Hematopoietic multipotent progenitor cell treated with erythropoietin and hydrocortisone succinate and interleukin-3 and kit ligand, for 4 days (in vitro differentiated cells): ENCODE measurements at regions not wholly inside any gene's neighbourhood (a gene's known extent, or its start where the extent isn't known, plus 50 kb on each side); places are given as distances from the start of the nearest gene placed in this dataset.

ENCODE experiments used
- DNase-seq: peaks from one replicate; pipeline ENCODE4 v3.0.0-alpha.2; 2015

DNA sequence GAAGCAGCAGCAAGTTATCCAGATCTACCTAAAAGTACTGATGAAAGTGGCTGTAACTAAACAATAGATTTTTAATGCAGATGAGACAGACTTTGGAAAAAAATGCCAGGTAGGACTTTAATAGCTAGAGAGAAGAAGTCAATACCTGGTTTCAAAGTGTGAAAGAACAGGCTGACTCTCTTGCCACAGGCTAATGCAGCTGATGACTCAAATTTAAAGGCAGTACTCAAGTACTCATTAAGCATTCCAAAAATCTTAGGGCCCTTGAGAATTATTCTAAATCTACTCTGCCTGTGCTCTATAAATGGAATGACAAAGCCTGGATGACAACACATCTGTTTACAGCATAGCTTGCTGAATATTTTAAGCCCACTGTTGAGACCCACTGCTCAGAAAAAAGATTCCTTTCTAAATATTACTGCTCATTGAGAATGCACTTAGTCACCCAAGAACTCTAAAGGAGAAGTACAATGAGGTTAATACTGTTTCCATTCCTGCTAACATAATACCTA lies 68.6 kb upstream of the SYT1 start:
- no peak for DNase-seq

DNA sequence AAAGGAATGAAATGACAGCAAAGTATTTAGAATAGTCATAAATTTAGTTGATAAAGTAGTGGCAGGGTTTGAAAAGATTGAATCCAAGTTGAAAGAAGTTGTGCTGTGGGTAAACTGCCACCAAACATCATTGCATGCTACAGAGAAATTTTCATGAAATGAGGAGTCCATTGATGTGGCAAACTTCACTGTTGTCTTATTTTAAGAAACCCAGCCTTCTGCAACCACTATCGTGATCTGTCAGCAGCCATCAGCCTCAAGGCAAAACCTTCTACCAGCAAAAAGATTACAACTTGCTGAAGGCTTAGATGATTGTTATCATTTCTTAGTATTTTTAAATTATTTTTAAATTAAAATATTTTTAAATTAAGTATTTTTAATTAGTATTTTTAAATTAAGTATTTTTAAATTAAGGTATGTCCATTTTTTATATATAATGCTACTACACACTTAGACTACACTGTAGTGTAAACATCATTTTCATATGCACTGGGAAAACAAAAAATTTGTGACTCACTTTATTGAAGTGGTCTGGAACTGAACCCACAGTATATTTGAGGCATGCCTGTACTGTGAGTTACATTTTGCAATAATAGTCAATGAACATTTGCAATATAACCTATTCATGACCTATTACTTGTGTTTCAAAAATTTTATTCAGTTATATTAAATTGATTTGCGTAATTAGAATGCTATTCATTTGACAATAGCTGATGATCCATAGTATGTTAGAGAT lies 67.2 kb upstream of the SYT1 start:
- no peak for DNase-seq

DNA sequence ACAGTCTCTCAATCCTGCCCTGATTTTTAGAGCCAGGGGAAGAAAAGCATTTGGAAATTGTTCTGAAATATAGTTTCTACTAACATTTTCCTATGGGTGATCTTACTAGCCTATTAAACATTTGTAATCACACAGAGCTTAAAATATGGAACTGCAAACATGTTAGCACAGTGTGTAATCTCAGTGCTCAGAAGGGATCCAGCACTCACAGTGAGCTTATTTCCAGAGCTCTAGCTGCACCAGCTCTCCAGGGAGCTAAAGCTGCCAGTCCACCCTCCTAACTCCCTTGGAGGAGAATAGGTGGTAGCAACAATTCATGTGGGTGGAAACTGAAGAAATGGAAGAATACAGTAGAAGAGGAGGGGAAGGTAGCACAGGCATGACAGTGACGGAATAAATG lies 64.9 kb upstream of the SYT1 start:
- no peak for DNase-seq

DNA sequence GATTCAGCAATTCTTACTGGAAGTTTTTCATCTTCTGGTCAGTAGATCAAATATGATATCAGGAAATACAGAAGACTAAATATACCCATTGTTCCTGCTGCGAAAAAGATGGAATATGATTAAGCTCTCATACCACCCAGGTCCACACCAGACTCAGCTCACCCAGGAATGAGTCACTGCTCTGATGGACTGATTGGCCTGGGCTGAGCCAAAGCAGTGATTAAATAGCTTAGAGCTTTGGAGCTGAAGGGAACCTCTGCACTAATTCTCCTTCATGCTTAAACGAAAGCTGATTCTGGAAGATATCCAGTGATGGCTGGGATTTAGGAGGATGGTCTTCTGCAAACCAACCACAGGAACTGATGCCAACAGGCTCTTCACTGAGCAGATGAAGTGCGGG lies 62.0 kb upstream of the SYT1 start:
- DNase-seq = no peak

DNA sequence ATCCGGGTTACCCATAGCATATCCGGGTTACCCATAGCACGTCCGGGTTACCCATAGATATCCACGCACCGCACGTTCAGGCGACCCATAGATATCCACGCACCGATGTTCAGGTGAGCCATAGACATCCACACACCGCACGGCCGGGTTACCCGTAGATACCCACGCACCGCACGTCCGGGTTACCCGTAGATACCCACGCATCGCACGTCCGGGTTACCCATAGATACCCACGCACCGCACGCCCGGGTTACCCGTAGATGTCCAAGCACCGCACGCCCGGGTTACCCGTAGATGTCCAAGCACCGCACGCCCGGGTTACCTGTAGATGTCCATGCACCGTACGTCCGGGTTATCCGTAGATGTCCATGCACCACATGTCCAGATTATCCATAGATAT lies 60.3 kb upstream of the SYT1 start:
- DNase-seq = no peak
